Stomach (tissue), 8 donors: ENCODE measurements at regions not wholly inside any gene's neighbourhood (a gene's known extent, or its start where the extent isn't known, plus 50 kb on each side); places are given as distances from the start of the nearest gene placed in this dataset.
A peak's percentile ranks its signal among the peaks of the same experiment; 100 is the strongest.

Experiments
- DNase-seq, 2 donors: peaks; one replicate each; pipeline versions ENCODE4 v3.0.0 to v3.0.0-alpha.2; 2013 to 2019
- H3K27ac ChIP-seq, 5 donors: fragments of 200-600 bp in 4 of 5; sonication (generic) in 4 of 5; one replicate each; pipeline ENCODE4 v1.5.1; 2013 to 2019; ENCODE audit warnings: mild to moderate bottlenecking in 1 of 5, moderate library complexity in 1 of 5
- H3K27me3 ChIP-seq, 3 donors: fragments of 200-600 bp; sonication (generic); one replicate each; pipeline ENCODE4 v1.5.1; 2017 to 2019; ENCODE audit warnings: mixed run types in 1 of 3
- H3K36me3 ChIP-seq, 4 donors: fragments of 200-600 bp; sonication (generic); 1 replicate in 3 of 4; 2 replicates in 1 of 4; pipeline ENCODE4 v1.5.1; 2016 to 2019
- H3K4me1 ChIP-seq, 4 donors: fragments of 200-600 bp; sonication (generic); one replicate each; pipeline ENCODE4 v1.5.1; 2016 to 2019
- H3K4me3 ChIP-seq, 4 donors: fragments of 200-600 bp; sonication (generic) in 3 of 4; one replicate each; pipeline ENCODE4 v1.5.1; 2016 to 2019; ENCODE audit warnings: mild to moderate bottlenecking in 1 of 4
- H3K9me3 ChIP-seq, 4 donors: fragments of 200-600 bp; sonication (generic); one replicate each; pipeline ENCODE4 v1.5.1; 2016 to 2019
- CTCF ChIP-seq, 7 experiments: fragments of 450-650 bp in 4 of 7; fragments of 200-600 bp in 3 of 7; sonication (generic) in 3 of 7; IDR thresholded peaks; one replicate each; pipeline ENCODE4 v1.5.1; 2016 to 2019; ENCODE audit warnings: antibody characterized with exemption in 7 of 7, control low read depth in 2 of 7, mild to moderate bottlenecking in 1 of 7
- EP300 ChIP-seq: sonication (generic); formaldehyde crosslinking; IDR thresholded peaks from one replicate; pipeline ENCODE4 v1.6.1; 2017; ENCODE audit warnings: antibody characterized with exemption
- POLR2A ChIP-seq, 4 donors: fragments of 450-650 bp; IDR thresholded peaks; one replicate each; pipeline ENCODE4 v1.6.1; 2016; ENCODE audit warnings: antibody characterized with exemption in 4 of 4, control low read depth in 2 of 4, mild to moderate bottlenecking in 1 of 4, moderate library complexity in 1 of 4
- POLR2AphosphoS5 ChIP-seq, 3 donors: sonication (generic); formaldehyde crosslinking; IDR thresholded peaks; one replicate each; pipeline ENCODE4 v1.6.1; 2016; ENCODE audit warnings: antibody characterized with exemption in 3 of 3
- WGBS, 5 donors: extraction: QIAGEN DNeasy Blood & Tissue Kit in 3 of 5; methylation state at CpG; one replicate each; pipeline versions ENCODE4 v1.1.5 to v1.1.7; 2013 to 2018; 5-methylcytosine and 5-hydroxymethylcytosine counted together
- intact Hi-C: fragments of 100-400 bp; cut with DNase I; formaldehyde crosslinking; loops from one replicate; pipeline ENCODE4 v1.15.1; 2023; ENCODE audit warnings: low total_unique reads
- donor health status: healthy with polysubstance abuse.
- donor health status: Bipolar disorder and iron deficiency.
- donor health status: healthy.

GRCh38 chr7:125256446-125256845, 326.8 kb upstream of the POT1 start:
- intact Hi-C loops: no loop called here
- H3K4me1 ChIP-seq: no peaks in the 10 kb centered on the region
- no peaks in the 10 kb centered on the region for H3K36me3 ChIP-seq
- H3K27me3 ChIP-seq: no peaks in the 10 kb centered on the region
- no peak overlapping the region for H3K27ac ChIP-seq
- no peaks in the 10 kb centered on the region for H3K9me3 ChIP-seq
- DNase-seq: peak in 1 of 2 donors; percentile 40
- H3K4me3 ChIP-seq: no peak overlapping the region
- TF ChIP-seq POLR2AphosphoS5 (IDR thresholded peaks at IDR 0.05): no peak
- no peak for TF ChIP-seq POLR2A (IDR thresholded peaks at IDR 0.05)
- TF ChIP-seq EP300: no peak
- no peak for TF ChIP-seq CTCF (IDR thresholded peaks at IDR 0.05)
- 34 to 40% (median 36%) methylated on average over 2 of the region's 2 CpGs for WGBS, 5 donors

GRCh38 chr7:125255810-125256209, 326.2 kb upstream of the POT1 start:
- 57 to 65% (median 59%) methylated on average over 3 of the region's 3 CpGs for WGBS, 5 donors
- DNase-seq: peak in 1 of 2 donors; percentile 22

GRCh38 chr7:125254566-125254965, 324.9 kb upstream of the POT1 start:
- Histone ChIP-seq H3K27me3 (no peaks in the 10 kb centered on the region), H3K4me1 (no peaks in the 10 kb centered on the region), H3K36me3 (no peaks in the 10 kb centered on the region), H3K9me3 (no peaks in the 10 kb centered on the region), H3K4me3 (no peak overlapping the region), H3K27ac (no peak overlapping the region)
- TF ChIP-seq POLR2AphosphoS5 (IDR thresholded peaks at IDR 0.05) (no peak), POLR2A (IDR thresholded peaks at IDR 0.05) (no peak), EP300 (no peak), CTCF (IDR thresholded peaks at IDR 0.05) (no peak)
- intact Hi-C loops: no loop called here
- DNase-seq: no peak
- WGBS, 5 donors: 38 to 70% (median 64%) methylated on average over 1 of the region's 1 CpG

More at GRCh38 chr7:125255810-125256209, 326.2 kb upstream of the POT1 start:
- Histone ChIP-seq H3K9me3 (no peaks in the 10 kb centered on the region), H3K27me3 (no peaks in the 10 kb centered on the region), H3K27ac (no peak overlapping the region), H3K4me3 (no peak overlapping the region), H3K36me3 (no peaks in the 10 kb centered on the region), H3K4me1 (no peaks in the 10 kb centered on the region)
- intact Hi-C loops: no loop called here
- TF ChIP-seq POLR2A (IDR thresholded peaks at IDR 0.05): no peak
- no peak for TF ChIP-seq POLR2AphosphoS5 (IDR thresholded peaks at IDR 0.05)
- TF ChIP-seq EP300: no peak
- TF ChIP-seq CTCF (IDR thresholded peaks at IDR 0.05): no peak

- TF ChIP-seq POLR2AphosphoS5 (IDR thresholded peaks at IDR 0.05): no peak
- no peak for TF ChIP-seq POLR2A (IDR thresholded peaks at IDR 0.05)
- TF ChIP-seq CTCF (IDR thresholded peaks at IDR 0.05): no peak
- no peak for TF ChIP-seq EP300
- intact Hi-C loops: no loop called here
Measured at GRCh38 chr7:125253452-125254190, 324.0 kb upstream of the POT1 start.

More at GRCh38 chr7:125253452-125254190, 324.0 kb upstream of the POT1 start:
- no peaks in the 10 kb centered on the region for H3K4me1 ChIP-seq
- H3K27me3 ChIP-seq: no peaks in the 10 kb centered on the region
- H3K27ac ChIP-seq: no peak overlapping the region
- no peak overlapping the region for H3K4me3 ChIP-seq
- no peaks in the 10 kb centered on the region for H3K36me3 ChIP-seq
- H3K9me3 ChIP-seq: no peaks in the 10 kb centered on the region
- DNase-seq: peak in 1 of 2 donors; percentile 18
- 57 to 63% (median 61%) methylated on average over 3 of the region's 3 CpGs for WGBS, 5 donors
